Common myeloid progenitor, CD34-positive (primary cell): ENCODE measurements at regions not wholly inside any gene's neighbourhood (a gene's known extent, or its start where the extent isn't known, plus 50 kb on each side); places are given as distances from the start of the nearest gene placed in this dataset.

Experiments
- CTCF ChIA-PET: fragments of 350-600 bp; sonication (Branson Sonifier 250); formaldehyde crosslinking; loops from one replicate; lab custom pipeline; 2021; ENCODE audit warnings: antibody characterized with exemption; lab: Charles Lee
- POLR2A ChIA-PET: fragments of 350-600 bp; sonication (Branson Sonifier 250); formaldehyde crosslinking; loops from one replicate; lab custom pipeline; 2021; ENCODE audit warnings: antibody characterized with exemption; lab: Charles Lee
- DNase-seq, 3 donors: peaks; one replicate each; pipeline versions ENCODE4 v3.0.0 to v3.0.0-alpha.2; 2013
- H3K27ac ChIP-seq, 2 experiments: 1 replicate in 1 of 2; 2 replicates in 1 of 2; pipeline ENCODE4 v1.7.0; 2013; ENCODE audit warnings: inconsistent platforms in 2 of 2, low read length in 2 of 2, mild to moderate bottlenecking in 2 of 2, low read depth in 1 of 2, moderate library complexity in 1 of 2; ENCODE audit not compliant: severe bottlenecking in 2 of 2, insufficient read depth in 1 of 2, poor library complexity in 1 of 2
- H3K27me3 ChIP-seq, 5 experiments: replicated peaks in 2 of 5; 1 replicate in 3 of 5; 2 replicates in 2 of 5; pipeline versions ENCODE4 v1.6.1 to v1.7.0; 2013; ENCODE audit warnings: low read length in 4 of 5, mild to moderate bottlenecking in 2 of 5, moderate library complexity in 2 of 5, inconsistent platforms in 1 of 5; ENCODE audit not compliant: insufficient read depth in 5 of 5, control insufficient read depth in 4 of 5
- H3K36me3 ChIP-seq, 4 experiments: 1 replicate in 2 of 4; 2 replicates in 2 of 4; pipeline versions ENCODE4 v1.6.1 to v1.7.0; 2013; ENCODE audit warnings: low read length in 3 of 4, control low read depth in 1 of 4, mild to moderate bottlenecking in 1 of 4; ENCODE audit not compliant: control insufficient read depth in 4 of 4, insufficient read depth in 4 of 4
- H3K4me1 ChIP-seq, 4 experiments: 1 replicate in 3 of 4; 2 replicates in 1 of 4; pipeline versions ENCODE4 v1.6.1 to v1.7.1; 2013; ENCODE audit warnings: low read length in 3 of 4, mild to moderate bottlenecking in 3 of 4, control low read depth in 1 of 4, inconsistent platforms in 1 of 4, moderate library complexity in 1 of 4; ENCODE audit not compliant: control insufficient read depth in 4 of 4, insufficient read depth in 4 of 4; ENCODE audit errors: control extremely low read depth in 1 of 4
- H3K4me3 ChIP-seq, 7 experiments: 1 replicate in 4 of 7; 2 replicates in 3 of 7; pipeline versions ENCODE4 v1.5.1 to v1.7.0; 2013; ENCODE audit warnings: mild to moderate bottlenecking in 7 of 7, low read length in 6 of 7, moderate library complexity in 6 of 7, inconsistent platforms in 2 of 7, low read depth in 2 of 7, control low read depth in 1 of 7; ENCODE audit not compliant: insufficient read depth in 4 of 7, control insufficient read depth in 1 of 7; ENCODE audit errors: extremely low read depth in 1 of 7
- H3K9me3 ChIP-seq, 5 experiments: 1 replicate in 4 of 5; 2 replicates in 1 of 5; pipeline versions ENCODE4 v1.6.1 to v1.7.1; 2013; ENCODE audit warnings: low read length in 4 of 5, mild to moderate bottlenecking in 2 of 5, inconsistent platforms in 1 of 5, low read depth in 1 of 5, moderate library complexity in 1 of 5; ENCODE audit not compliant: control insufficient read depth in 4 of 5, insufficient read depth in 2 of 5; ENCODE audit errors: control extremely low read depth in 1 of 5
- WGBS: methylation state at CpG from one replicate; pipeline ENCODE4 v1.1.5; 2013; ENCODE audit not compliant: insufficient coverage; 5-methylcytosine and 5-hydroxymethylcytosine counted together

DNA sequence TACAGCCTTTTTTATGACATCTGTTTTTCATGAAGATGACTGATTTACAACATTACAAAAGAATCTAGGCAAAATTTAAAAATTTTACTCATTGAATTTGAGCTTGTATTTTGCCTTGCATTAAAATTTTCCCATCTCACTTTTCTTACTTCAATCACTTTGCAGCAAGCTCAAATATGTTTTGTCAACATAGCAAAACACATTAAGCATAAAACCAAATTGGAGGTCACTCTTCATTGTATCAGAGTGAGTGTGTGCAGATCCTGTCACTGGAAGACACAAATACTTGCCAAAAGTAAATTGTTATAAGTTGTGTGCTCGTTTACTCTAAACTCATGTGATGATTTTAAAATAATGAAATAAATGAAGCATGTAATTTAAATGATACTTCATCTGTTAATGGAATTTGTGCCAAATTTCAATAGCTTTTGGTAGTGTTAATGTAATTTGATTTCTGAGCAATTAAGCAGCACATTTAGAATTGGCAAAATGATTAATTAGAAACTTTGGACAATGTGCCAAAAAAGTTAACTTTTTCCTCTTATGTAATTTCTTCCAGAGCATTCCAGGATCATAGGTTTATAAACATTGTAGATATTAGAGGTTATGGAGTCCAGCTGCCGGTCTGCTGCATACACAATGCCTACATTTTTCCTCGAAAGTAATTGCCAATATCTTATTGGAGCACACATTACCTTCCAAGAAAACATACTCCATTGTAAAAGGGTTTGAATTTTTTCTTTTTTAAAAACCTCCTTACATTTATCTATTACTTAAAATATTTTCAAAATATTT, 1078.2 kb upstream of the LRRTM3 start:
- POLR2A ChIA-PET: no interaction called here
- Histone ChIP-seq H3K4me1 (no peaks in the 10 kb centered on the region), H3K27me3 (no peaks in the 10 kb centered on the region), H3K9me3 (no peaks in the 10 kb centered on the region), H3K36me3 (no peaks in the 10 kb centered on the region), H3K4me3 (no peak overlapping the region), H3K27ac (no peak overlapping the region)
- CTCF ChIA-PET: no interaction called here
- no CpG with 5 or more reads among the region's 3 CpGs for WGBS
- DNase-seq: no peak

DNA sequence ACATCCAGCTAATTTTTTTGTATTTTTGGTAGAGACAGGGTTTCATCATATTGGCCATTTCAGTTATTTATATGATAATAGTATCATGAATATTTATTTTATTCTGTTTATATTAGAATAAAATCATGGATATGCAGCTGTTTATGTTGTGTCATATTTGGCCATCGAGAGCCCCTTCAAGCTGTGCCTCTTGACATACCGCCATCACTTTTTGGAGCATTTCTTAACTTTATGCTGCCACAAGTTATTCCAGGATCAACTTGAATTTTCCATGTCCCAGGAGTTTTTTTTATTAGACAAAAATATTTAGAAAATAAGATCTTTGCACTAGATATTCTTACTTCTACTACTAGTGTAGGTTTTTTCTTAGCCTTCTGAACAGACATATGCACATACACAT, 1067.0 kb upstream of the LRRTM3 start:
- H3K9me3 ChIP-seq: no peaks in the 10 kb centered on the region
- no CpG with 5 or more reads among the region's 2 CpGs for whole genome bisulfite sequencing
- no peaks in the 10 kb centered on the region for H3K4me1 ChIP-seq
- ChIA-PET POLR2A (no interaction called here), CTCF (no interaction called here)
- no peaks in the 10 kb centered on the region for H3K36me3 ChIP-seq
- no peak overlapping the region for H3K4me3 ChIP-seq
- no peak for DNase-seq
- H3K27ac ChIP-seq: no peak overlapping the region
- H3K27me3 ChIP-seq: no peaks in the 10 kb centered on the region

DNA sequence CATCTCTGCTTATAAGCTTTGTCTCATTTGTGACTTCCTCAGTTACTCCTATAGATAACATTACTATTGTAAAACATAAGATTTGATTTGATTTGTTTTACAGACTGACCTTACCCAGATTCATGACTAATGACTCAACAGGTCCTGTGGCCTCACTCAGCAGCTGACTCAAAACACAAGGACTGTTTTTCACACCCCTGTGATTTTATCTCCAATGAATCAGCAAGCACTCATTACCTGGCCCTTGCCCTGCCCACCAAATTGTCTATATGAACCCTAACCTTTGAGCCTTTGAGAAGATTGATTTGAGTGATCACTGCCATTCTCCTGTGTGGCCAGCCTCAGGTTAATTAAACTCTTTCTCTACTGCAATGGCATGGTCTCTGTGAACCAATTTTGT, 1064.6 kb upstream of the LRRTM3 start:
- POLR2A ChIA-PET: no interaction called here
- Histone ChIP-seq H3K27ac (no peak overlapping the region), H3K36me3 (no peaks in the 10 kb centered on the region), H3K27me3 (no peaks in the 10 kb centered on the region), H3K4me3 (no peak overlapping the region), H3K4me1 (no peaks in the 10 kb centered on the region), H3K9me3 (no peaks in the 10 kb centered on the region)
- no peak for DNase-seq
- CTCF ChIA-PET: no interaction called here
